T follicular helper cell (primary cell): ENCODE measurements at regions not wholly inside any gene's neighbourhood (a gene's known extent, or its start where the extent isn't known, plus 50 kb on each side); places are given as distances from the start of the nearest gene placed in this dataset.
"Not testable (repeated sequence)": the region's sequence is repeated elsewhere in the genome, so short reads cannot be mapped to it uniquely, and the experiment has no call there.

Source experiments
- DNase-seq: peaks from one replicate; pipeline ENCODE4 v3.0.0-alpha.2; 2020; ENCODE audit warnings: low read depth

DNA sequence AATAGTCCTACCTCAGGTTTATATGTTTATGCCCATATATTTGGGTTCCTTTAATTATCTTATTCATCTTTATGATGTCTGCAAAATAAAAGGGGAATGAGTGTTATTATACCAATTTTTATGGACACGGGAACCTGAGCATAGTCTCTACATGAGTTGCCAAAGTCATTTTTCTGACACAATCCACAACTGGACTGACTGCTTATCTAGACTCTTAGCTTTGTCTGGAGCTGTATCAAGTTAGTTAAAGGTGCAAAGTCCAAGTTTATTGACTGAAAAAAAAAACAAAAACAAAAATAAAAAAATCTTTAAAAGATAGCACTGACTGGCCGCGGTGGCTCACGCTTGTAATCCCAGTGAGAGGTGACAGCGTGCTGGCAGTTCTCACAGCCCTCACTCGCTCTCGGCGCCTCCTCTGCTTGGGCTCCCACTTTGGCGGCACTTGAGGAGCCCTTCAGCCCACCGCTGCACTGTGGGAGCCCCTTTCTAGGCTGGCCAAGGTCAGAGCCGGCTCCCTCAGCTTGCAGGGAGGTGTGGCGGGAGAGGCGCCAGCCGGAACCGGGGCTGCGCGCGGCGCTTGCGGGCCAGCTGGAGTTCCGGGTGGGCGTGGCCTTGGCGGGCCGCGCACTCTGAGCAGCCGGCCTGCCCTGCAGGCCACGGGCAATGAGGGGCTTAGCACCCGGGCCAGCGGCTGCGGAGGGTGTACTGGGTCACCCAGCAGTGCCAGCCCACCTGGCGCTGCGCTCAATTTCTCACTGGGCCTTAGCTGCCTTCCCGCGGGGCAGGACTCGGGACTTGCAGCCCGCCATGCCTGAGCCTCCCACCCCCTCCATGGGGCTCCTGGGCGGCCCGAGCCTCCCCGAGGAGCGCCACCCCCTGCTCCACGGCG lies 116.6 kb upstream of the MBNL1 start:
- DNase-seq, result not testable (repeated sequence)

- DNase-seq, result not testable (repeated sequence)
Observed at GRCh38 chr3:152153115-152153514, 115.6 kb upstream of the MBNL1 start.

- no peak for DNase-seq
Observed at GRCh38 chr3:152155246-152156020, 113.3 kb upstream of the MBNL1 start.

DNA sequence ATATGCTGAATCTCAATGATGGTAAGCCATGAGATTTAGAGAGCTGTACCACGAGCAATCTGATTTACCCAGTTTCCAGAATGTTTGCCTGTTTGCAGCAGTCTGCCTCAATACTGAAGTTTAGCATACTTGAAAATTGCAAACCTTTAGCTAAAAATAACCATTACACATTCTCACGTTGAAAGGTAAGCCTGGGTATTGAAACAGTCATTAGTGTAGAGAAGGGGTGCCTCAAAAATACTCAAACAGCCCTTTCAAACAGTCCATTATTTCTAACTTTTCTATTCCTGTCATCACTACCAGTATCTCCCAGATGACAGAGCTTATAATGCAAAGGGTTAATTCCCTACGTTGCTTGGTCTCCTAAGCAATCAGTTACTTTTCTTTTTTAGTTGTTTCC lies 111.8 kb upstream of the MBNL1 start:
- no peak for DNase-seq

GRCh38 chr3:152157337-152157736 lies 111.4 kb upstream of the MBNL1 start:
- DNase-seq, result no peak

GRCh38 chr3:152159328-152159727 lies 109.4 kb upstream of the MBNL1 start:
- DNase-seq, result no peak

GRCh38 chr3:152160350-152161011 lies 108.2 kb upstream of the MBNL1 start:
- no peak for DNase-seq

- DNase-seq, result no peak
Observed at GRCh38 chr3:152172460-152172859, 96.3 kb upstream of the MBNL1 start.

- no peak for DNase-seq
Observed at GRCh38 chr3:152173627-152174026, 95.1 kb upstream of the MBNL1 start.

- DNase-seq, result no peak
Observed at GRCh38 chr3:152174876-152175527, 93.7 kb upstream of the MBNL1 start.

DNA sequence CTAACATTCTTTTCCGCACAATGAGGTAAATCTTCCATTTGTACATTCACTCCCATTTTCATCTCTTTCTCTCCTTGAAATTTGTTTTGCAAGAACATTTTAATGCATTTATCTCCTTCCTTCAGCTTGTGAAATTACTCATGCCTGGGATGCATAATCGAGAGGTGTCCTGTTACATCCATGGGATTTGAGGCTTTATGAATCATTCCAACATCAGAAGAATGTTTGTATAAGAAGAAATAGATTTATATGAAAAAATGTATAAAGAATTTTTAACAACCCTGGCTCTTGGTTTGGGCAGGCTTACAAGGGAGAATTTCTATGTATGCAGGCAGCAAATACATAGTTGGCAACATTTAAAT lies 93.2 kb upstream of the MBNL1 start:
- DNase-seq, result no peak

GRCh38 chr3:152176241-152176640 lies 92.5 kb upstream of the MBNL1 start:
- DNase-seq, result no peak

- no peak for DNase-seq
Observed at GRCh38 chr3:152176998-152177397, 91.7 kb upstream of the MBNL1 start.

GRCh38 chr3:152177757-152178156 lies 91.0 kb upstream of the MBNL1 start:
- no peak for DNase-seq

GRCh38 chr3:152183473-152183872 lies 85.3 kb upstream of the MBNL1 start:
- peak; percentile 38 for DNase-seq

DNA sequence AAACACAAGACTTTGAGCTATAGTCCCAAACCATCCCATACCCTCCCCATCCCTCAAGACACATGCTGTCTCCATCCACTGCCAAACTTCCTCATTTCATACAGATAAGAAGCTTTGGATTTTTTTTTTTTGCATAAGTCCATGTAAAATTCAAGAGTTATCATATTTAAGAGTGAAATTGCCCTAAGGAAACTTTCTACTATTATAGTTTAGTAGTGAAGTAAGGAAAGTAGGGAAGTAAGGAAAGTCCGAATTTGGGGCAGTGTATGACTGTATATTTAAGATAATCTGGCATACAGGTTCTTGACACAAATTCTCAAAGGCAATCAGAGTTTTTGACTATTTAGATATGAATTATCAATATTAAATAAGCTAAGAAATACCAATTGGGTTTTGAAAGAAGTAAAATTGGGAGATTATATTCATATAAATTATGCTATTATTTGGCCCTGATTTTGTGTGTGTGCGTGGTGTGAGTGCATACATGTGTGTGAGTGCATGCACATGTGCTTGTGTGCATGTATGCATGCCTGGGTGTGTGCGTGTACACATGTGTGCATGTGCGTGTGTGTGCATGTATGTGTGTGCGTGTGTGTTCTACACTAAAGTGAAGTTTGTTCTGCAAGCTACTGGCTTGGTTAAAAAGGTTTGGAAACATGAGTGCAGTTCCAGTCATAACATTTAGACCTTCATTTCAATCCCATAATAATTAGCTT lies 83.6 kb upstream of the MBNL1 start:
- no peak for DNase-seq

- DNase-seq, result no peak
Observed at GRCh38 chr3:152185891-152186630, 82.7 kb upstream of the MBNL1 start.

DNA sequence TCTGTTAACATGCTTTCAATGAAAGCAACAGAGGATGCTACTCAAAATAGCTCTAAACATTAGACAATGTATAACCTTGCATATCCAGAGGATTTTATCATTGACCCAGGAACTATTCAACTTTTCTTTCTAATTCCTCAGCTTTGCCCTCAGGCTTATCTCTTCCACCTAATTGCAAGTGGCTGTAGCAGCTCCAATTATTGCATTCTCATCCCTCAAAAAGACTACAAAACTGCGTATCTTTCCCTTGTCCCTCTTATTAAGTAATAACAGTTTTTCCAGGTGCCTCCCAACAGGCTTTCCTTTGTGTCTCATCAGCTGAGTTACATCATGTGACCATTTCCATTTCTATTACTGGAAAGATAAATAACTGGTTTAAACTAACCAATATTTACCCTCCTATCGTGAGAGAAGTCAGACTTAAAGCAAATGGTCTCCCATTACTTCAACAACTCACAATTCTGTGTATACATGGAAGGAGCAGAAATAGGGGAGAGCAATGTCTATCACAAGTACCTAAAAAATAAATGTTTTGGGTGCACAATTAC lies 78.0 kb upstream of the MBNL1 start:
- no peak for DNase-seq

GRCh38 chr3:152192050-152192449 lies 76.7 kb upstream of the MBNL1 start:
- DNase-seq, result no peak

DNA sequence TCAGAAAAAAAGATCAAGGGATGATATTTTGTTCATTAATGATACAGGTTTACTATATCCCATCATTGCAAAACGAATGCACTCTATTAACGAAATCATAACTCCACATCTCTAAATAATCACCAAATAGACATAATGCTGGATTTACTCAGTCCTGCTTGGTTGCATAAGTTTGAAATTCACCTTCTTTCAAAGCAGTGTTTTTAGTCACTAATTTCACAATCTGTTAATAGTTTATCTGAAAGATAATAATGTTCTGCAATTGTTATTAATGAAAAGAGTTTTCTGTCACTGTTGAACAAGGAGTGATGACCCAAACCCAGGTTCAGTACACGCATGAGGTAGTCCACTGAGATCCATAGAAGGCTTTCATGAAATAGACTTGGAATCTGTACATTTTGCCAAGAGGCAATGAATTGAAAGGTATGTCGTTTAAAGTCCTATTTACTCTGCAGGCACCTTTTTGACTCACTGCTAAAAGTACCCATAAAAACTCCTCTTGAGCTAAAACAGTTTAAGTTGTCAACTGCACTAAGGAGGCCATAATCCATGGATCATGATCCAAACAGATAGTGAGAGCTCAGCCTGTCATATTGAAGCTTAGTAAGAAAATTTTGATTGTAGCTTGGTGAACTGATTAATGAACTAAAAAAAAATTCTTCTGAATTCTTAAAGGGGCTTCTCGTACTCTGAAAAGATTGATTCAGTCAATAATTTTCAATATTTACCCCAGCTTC lies 75.6 kb upstream of the MBNL1 start:
- no peak for DNase-seq
